Glutamatergic neuron (in vitro differentiated cells): ENCODE measurements at regions not wholly inside any gene's neighbourhood (a gene's known extent, or its start where the extent isn't known, plus 50 kb on each side); places are given as distances from the start of the nearest gene placed in this dataset.
"Not testable (repeated sequence)": the region's sequence is repeated elsewhere in the genome, so short reads cannot be mapped to it uniquely, and the experiment has no call there.

Experiments used
- DNase-seq: peaks from one replicate; pipeline ENCODE4 v3.0.0; 2022
- H3K27ac Mint-ChIP-seq: one replicate; pipeline ENCODE4 v1.8.0; 2020; ENCODE audit warnings: mild to moderate bottlenecking, mixed read lengths, inconsistent platforms; ENCODE audit not compliant: unreplicated experiment
- H3K27me3 Mint-ChIP-seq: one replicate; pipeline ENCODE4 v1.8.0; 2020; ENCODE audit warnings: mild to moderate bottlenecking, moderate library complexity, mixed read lengths, inconsistent platforms; ENCODE audit not compliant: unreplicated experiment
- H3K36me3 Mint-ChIP-seq: one replicate; pipeline ENCODE4 v1.8.0; 2020; ENCODE audit warnings: mild to moderate bottlenecking, mixed read lengths, inconsistent platforms; ENCODE audit not compliant: unreplicated experiment
- H3K4me1 Mint-ChIP-seq: one replicate; pipeline ENCODE4 v1.8.0; 2020; ENCODE audit warnings: mild to moderate bottlenecking, low read depth, mixed read lengths, inconsistent platforms; ENCODE audit not compliant: unreplicated experiment
- H3K4me3 Mint-ChIP-seq: one replicate; pipeline ENCODE4 v1.8.0; 2020; ENCODE audit warnings: mild to moderate bottlenecking, mixed read lengths, inconsistent platforms; ENCODE audit not compliant: unreplicated experiment
- H3K9me3 Mint-ChIP-seq: one replicate; pipeline ENCODE4 v1.8.0; 2020; ENCODE audit warnings: mild to moderate bottlenecking, moderate library complexity, mixed read lengths, inconsistent platforms; ENCODE audit not compliant: unreplicated experiment
- TF ChIP-seq, protein P1 (sequence below): fragments of 200-600 bp; sonication (generic); IDR thresholded peaks from one replicate; pipeline ENCODE4 v1.5.0; 2021; ENCODE audit not compliant: partially characterized antibody, unreplicated experiment

GRCh38 chr10:109219935-109220605, 703.2 kb downstream of the XPNPEP1 start:
- DNase-seq = no peak
- TF ChIP-seq, protein P1, sequence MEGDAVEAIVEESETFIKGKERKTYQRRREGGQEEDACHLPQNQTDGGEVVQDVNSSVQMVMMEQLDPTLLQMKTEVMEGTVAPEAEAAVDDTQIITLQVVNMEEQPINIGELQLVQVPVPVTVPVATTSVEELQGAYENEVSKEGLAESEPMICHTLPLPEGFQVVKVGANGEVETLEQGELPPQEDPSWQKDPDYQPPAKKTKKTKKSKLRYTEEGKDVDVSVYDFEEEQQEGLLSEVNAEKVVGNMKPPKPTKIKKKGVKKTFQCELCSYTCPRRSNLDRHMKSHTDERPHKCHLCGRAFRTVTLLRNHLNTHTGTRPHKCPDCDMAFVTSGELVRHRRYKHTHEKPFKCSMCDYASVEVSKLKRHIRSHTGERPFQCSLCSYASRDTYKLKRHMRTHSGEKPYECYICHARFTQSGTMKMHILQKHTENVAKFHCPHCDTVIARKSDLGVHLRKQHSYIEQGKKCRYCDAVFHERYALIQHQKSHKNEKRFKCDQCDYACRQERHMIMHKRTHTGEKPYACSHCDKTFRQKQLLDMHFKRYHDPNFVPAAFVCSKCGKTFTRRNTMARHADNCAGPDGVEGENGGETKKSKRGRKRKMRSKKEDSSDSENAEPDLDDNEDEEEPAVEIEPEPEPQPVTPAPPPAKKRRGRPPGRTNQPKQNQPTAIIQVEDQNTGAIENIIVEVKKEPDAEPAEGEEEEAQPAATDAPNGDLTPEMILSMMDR = no peak
- Mint-ChIP-seq H3K4me1 (no peaks in the 10 kb centered on the region), H3K9me3 (no peaks in the 10 kb centered on the region), H3K4me3 (no peak overlapping the region), H3K36me3 (no peaks in the 10 kb centered on the region), H3K27me3 (no peaks in the 10 kb centered on the region), H3K27ac (no peak overlapping the region)

GRCh38 chr10:109218207-109218606, 705.1 kb downstream of the XPNPEP1 start:
- DNase-seq = no peak
- Mint-ChIP-seq H3K4me1 (no peaks in the 10 kb centered on the region), H3K27me3 (no peaks in the 10 kb centered on the region), H3K9me3 (no peaks in the 10 kb centered on the region), H3K4me3 (no peak overlapping the region), H3K36me3 (no peaks in the 10 kb centered on the region), H3K27ac (no peak overlapping the region)
- TF ChIP-seq, protein P1 = no peak

DNA sequence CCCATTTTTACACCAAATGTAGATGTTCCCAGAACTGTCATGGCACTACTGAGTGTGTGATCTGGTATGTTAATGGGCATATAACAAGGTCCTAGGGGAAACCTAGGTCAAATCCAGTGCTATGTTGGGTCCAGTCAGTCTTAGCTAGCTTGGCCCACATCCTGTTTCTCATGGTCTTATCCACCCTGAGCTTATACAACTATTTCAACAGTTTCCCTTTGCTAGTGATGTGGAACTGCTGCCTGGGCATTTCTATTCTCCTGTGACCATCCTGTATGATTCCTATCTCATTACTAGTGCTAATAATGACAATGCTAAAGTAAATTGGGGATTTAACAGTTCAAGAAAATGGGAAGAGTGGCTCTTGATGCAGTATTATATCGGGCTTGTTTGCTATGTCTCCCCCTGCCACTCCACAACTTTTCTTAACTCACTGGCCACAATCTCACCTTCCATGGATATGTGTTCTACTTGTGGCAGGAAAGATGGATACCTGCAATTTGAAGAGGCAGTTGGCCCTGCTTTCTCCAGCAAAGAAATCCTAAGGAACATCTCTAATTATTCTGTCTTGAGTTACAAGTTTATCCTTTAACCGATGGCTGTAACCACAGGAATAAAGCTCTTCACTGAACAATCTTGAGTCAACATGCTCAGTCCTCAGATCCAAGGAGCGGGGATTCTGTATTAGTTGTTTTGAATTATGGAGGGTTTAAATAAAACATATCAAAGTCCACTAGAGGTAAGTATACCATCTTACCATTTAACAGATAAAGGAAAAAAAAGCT, 707.8 kb downstream of the XPNPEP1 start:
- no peaks in the 10 kb centered on the region for H3K4me1 Mint-ChIP-seq
- no peak overlapping the region for H3K27ac Mint-ChIP-seq
- H3K27me3 Mint-ChIP-seq = no peaks in the 10 kb centered on the region
- H3K36me3 Mint-ChIP-seq = no peaks in the 10 kb centered on the region
- DNase-seq = no peak
- TF ChIP-seq, protein P1 = no peak
- H3K4me3 Mint-ChIP-seq = no peak overlapping the region
- no peaks in the 10 kb centered on the region for H3K9me3 Mint-ChIP-seq

DNA sequence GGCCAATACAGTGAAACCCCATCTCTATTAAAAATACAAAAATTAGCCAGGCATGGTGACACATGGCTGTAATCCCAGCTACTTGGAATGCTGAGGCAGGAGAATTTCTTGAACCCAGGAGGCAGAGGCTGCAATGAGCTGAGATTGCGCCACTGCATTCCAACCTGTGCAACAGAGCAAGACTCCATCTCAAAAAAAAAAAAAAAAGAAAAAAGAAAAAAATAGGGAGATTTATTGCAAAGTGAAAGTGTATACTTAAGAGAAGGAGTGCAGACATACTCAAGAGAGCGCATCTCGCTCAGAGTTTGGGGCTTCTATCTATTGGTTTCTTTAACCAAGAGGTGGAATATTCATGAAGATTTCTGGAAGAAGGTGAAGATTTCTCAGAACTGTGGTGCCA, 708.4 kb downstream of the XPNPEP1 start:
- H3K27ac Mint-ChIP-seq, H3K4me1 Mint-ChIP-seq, H3K27me3 Mint-ChIP-seq, H3K4me3 Mint-ChIP-seq, H3K9me3 Mint-ChIP-seq, H3K36me3 Mint-ChIP-seq, DNase-seq: not testable (repeated sequence)

DNA sequence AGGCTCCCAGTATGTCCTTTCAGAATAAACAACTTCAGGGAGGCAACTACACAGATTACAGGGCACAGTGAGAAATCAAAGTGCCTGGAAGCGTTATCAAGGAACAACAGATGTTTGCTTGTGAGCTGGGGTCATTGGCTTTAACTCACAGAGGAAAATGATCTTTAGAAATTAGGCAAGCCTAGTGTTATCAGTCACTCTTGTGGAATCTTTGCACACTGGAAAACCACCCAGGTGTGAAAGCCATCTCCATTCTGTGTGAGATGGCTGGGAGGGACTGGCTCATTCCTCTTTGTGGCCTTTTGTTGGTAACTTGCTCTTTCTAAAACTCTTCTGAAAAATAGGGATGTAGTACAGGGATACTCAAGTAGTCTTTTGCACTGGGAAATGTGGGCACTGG, 716.0 kb downstream of the XPNPEP1 start:
- TF ChIP-seq, protein P1 = no peak
- no peaks in the 10 kb centered on the region for H3K36me3 Mint-ChIP-seq
- no peak overlapping the region for H3K4me3 Mint-ChIP-seq
- no peaks in the 10 kb centered on the region for H3K4me1 Mint-ChIP-seq
- no peak for DNase-seq
- no peaks in the 10 kb centered on the region for H3K9me3 Mint-ChIP-seq
- H3K27me3 Mint-ChIP-seq = no peaks in the 10 kb centered on the region
- H3K27ac Mint-ChIP-seq = no peak overlapping the region
